Esophagus squamous epithelium (tissue), 4 donors: ENCODE measurements at regions not wholly inside any gene's neighbourhood (a gene's known extent, or its start where the extent isn't known, plus 50 kb on each side); places are given as distances from the start of the nearest gene placed in this dataset.
"Not testable (repeated sequence)": the region's sequence is repeated elsewhere in the genome, so short reads cannot be mapped to it uniquely, and the experiment has no call there.

Experiments
- CTCF ChIP-seq, 6 experiments: fragments of 450-650 bp in 4 of 6; fragments of 200-600 bp in 2 of 6; sonication (generic) in 2 of 6; IDR thresholded peaks; one replicate each; pipeline ENCODE4 v1.5.1; 2016 to 2019; ENCODE audit warnings: antibody characterized with exemption in 6 of 6, mild to moderate bottlenecking in 4 of 6, moderate library complexity in 4 of 6
- POLR2A ChIP-seq, 4 donors: fragments of 450-650 bp; IDR thresholded peaks; one replicate each; pipeline ENCODE4 v1.6.1; 2017; ENCODE audit warnings: antibody characterized with exemption in 4 of 4, mild to moderate bottlenecking in 4 of 4, moderate library complexity in 3 of 4

GRCh38 chr9:62880453-62880852 lies 1690.6 kb downstream of the SPATA31A7 start:
- TF ChIP-seq CTCF, POLR2A (IDR thresholded peaks at IDR 0.05): not testable (repeated sequence)
